Lower lobe of right lung (tissue), 2 donors: ENCODE measurements at regions not wholly inside any gene's neighbourhood (a gene's known extent, or its start where the extent isn't known, plus 50 kb on each side); places are given as distances from the start of the nearest gene placed in this dataset.
"Not testable (repeated sequence)": the region's sequence is repeated elsewhere in the genome, so short reads cannot be mapped to it uniquely, and the experiment has no call there.

Experiments
- ATAC-seq, 2 donors: fragments of 200-7000 bp; cut with Tn5 transposase; one replicate each; pipeline ENCODE4 v1.9.1; 2020 to 2022; ENCODE audit warnings: mild to moderate bottlenecking in 2 of 2, moderate library complexity in 2 of 2
- DNase-seq: peaks from one replicate; pipeline ENCODE4 v3.0.0-alpha.2; 2020
- H3K27ac ChIP-seq: fragments of 200-600 bp; one replicate; pipeline ENCODE4 v1.8.0; 2022
- H3K27me3 ChIP-seq: fragments of 200-600 bp; one replicate; pipeline ENCODE4 v1.8.0; 2022; ENCODE audit warnings: low read depth
- H3K36me3 ChIP-seq: fragments of 200-600 bp; one replicate; pipeline ENCODE4 v1.8.0; 2022; ENCODE audit warnings: mild to moderate bottlenecking
- H3K4me1 ChIP-seq: fragments of 200-600 bp; one replicate; pipeline ENCODE4 v1.8.0; 2022
- H3K4me3 ChIP-seq: fragments of 200-600 bp; one replicate; pipeline ENCODE4 v1.8.0; 2022; ENCODE audit warnings: mild to moderate bottlenecking
- H3K9me3 ChIP-seq: fragments of 200-600 bp; one replicate; pipeline ENCODE4 v1.8.0; 2022
- CTCF ChIP-seq: fragments of 200-600 bp; IDR thresholded peaks from one replicate; pipeline ENCODE4 v1.8.0; 2022; ENCODE audit warnings: antibody characterized with exemption, mild to moderate bottlenecking
- intact Hi-C: fragments of 100-400 bp; cut with DNase I; formaldehyde crosslinking; loops from one replicate; pipeline ENCODE4 v1.11.0; 2022
- donor health status: DM: no; HTN: yes; CAD: no; lungs with severe emphysema.

DNA sequence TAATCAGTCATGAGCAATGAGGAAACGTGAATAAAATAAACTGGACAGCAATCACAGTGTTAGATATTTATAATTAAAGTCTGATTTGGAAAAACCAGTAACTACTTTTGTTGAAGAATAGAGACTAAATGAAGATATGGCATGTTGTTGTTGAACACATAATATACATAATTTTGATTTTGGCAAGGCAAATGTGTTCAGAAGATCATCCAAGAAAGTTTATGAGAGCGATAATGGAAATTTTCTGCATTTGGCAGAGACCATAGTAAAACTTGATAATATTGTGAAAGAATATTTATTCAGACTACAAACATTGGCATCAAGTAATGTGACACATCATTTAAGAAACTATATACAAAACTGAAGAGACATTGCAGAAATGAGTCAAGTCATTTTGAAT, 620.7 kb downstream of the TMA16 start:
- Histone ChIP-seq H3K27me3 (no peaks in the 10 kb centered on the region), H3K27ac (no peak overlapping the region), H3K4me3 (no peak overlapping the region), H3K4me1 (no peaks in the 10 kb centered on the region), H3K36me3 (no peaks in the 10 kb centered on the region), H3K9me3 (no peaks in the 10 kb centered on the region)
- no peak for TF ChIP-seq CTCF
- no peak for DNase-seq
- intact Hi-C loops: no loop called here
- ATAC-seq: no peak

- ATAC-seq (no peak), DNase-seq (no peak)
- no peaks in the 10 kb centered on the region for H3K36me3 ChIP-seq
- no peak for TF ChIP-seq CTCF
- intact Hi-C loops: no loop called here
- H3K9me3 ChIP-seq: no peaks in the 10 kb centered on the region
- H3K27me3 ChIP-seq: no peaks in the 10 kb centered on the region
- no peaks in the 10 kb centered on the region for H3K4me1 ChIP-seq
- no peak overlapping the region for H3K27ac ChIP-seq
- no peak overlapping the region for H3K4me3 ChIP-seq
Measured at GRCh38 chr4:164116286-164116685, 621.8 kb downstream of the TMA16 start.

- H3K4me1 ChIP-seq: no peaks in the 10 kb centered on the region
- ATAC-seq (no peak), DNase-seq (no peak)
- no peaks in the 10 kb centered on the region for H3K36me3 ChIP-seq
- H3K9me3 ChIP-seq: no peaks in the 10 kb centered on the region
- TF ChIP-seq CTCF: no peak
- H3K27me3 ChIP-seq: no peaks in the 10 kb centered on the region
- H3K27ac ChIP-seq: no peak overlapping the region
- H3K4me3 ChIP-seq: no peak overlapping the region
- intact Hi-C loops: no loop called here
Measured at GRCh38 chr4:164134388-164134787, 619.5 kb upstream of the SMIM31 start.

DNA sequence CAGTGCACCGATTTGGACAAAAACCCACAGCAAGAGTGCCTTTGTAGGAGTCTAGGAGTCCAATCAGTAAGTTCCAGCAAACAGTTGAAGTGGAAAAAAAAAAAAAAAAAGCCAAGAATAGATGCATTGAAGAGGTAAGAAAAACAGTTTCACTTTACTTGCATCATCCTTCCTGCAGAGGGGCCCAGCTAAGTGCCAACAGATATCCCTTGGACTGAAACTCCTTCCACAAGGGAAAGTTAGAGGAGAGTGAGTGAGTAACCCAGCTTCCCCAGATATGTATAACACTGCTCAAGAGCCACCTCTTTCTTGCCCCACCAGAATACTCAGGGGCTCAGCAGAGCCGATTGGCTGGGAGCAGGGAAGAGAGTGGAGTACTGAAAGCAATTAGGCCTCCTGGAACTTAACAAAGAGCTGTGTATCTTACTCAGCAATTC, 617.7 kb upstream of the SMIM31 start:
- no peaks in the 10 kb centered on the region for H3K9me3 ChIP-seq
- H3K4me3 ChIP-seq: no peak overlapping the region
- no peaks in the 10 kb centered on the region for H3K27me3 ChIP-seq
- ATAC-seq (no peak), DNase-seq (no peak)
- intact Hi-C loops: no loop called here
- TF ChIP-seq CTCF: no peak
- no peaks in the 10 kb centered on the region for H3K36me3 ChIP-seq
- H3K27ac ChIP-seq: no peak overlapping the region
- H3K4me1 ChIP-seq: no peaks in the 10 kb centered on the region

- DNase-seq (no peak), ATAC-seq (no peak)
- Histone ChIP-seq H3K9me3 (no peaks in the 10 kb centered on the region), H3K27me3 (no peaks in the 10 kb centered on the region), H3K36me3 (no peaks in the 10 kb centered on the region), H3K4me3 (no peak overlapping the region), H3K4me1 (no peaks in the 10 kb centered on the region), H3K27ac (no peak overlapping the region)
- intact Hi-C loops: no loop called here
- TF ChIP-seq CTCF: no peak
Measured at GRCh38 chr4:164138521-164138920, 615.4 kb upstream of the SMIM31 start.

DNA sequence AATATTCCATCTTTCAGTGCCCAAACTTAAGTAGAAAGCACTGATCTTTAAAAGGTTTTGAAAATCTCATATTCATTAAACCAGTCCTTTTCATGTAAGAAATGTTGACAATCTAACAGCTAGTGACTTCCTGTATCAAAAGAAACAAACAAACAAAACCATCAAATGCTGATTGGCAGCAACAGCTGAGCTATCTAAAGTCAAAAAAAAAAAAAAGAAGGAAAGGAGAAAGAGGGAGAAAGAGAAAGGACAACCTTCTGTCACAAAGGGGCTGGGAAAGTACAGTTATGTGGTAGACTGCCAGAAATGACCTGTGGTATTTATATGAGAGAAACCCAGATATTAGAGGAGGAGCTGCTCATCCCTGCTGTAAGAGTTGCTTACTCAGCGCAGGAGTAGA, 614.6 kb upstream of the SMIM31 start:
- no peak for DNase-seq
- intact Hi-C loops: no loop called here
- no peaks in the 10 kb centered on the region for H3K4me1 ChIP-seq
- H3K36me3 ChIP-seq: no peaks in the 10 kb centered on the region
- no peaks in the 10 kb centered on the region for H3K9me3 ChIP-seq
- TF ChIP-seq CTCF: no peak
- no peak overlapping the region for H3K4me3 ChIP-seq
- H3K27me3 ChIP-seq: no peaks in the 10 kb centered on the region
- no peak overlapping the region for H3K27ac ChIP-seq
- ATAC-seq: no peak

DNA sequence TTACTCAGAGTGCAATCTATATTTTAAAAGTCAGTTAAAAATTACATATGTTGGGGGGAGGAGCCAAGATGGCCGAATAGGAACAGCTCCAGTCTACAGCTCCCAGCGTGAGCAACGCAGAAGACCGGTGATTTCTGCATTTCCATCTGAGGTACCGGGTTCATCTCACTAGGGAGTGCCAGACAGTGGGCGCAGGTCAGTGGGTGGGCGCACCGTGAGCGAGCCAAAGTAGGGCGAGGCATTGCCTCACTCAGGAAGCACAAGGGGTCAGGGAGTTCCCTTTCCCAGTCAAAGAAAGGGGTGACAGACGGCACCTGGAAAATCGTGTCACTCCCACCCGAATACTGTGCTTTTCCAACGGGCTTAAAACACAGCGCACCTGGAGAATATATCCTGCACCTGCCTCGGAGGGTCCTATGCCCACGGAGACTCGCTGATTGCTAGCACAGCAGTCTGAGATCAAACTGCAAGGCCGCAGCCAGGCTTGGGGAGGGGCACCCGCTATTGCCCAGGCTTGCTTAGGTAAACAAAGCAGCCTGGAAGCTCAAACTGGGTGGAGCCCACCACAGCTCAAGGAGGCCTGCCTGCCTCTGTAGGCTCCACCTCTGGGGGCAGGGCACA, 612.1 kb upstream of the SMIM31 start:
- H3K36me3 ChIP-seq, H3K4me3 ChIP-seq, H3K27ac ChIP-seq, intact Hi-C loops, H3K27me3 ChIP-seq, ATAC-seq, DNase-seq, H3K9me3 ChIP-seq, H3K4me1 ChIP-seq: not testable (repeated sequence)
